ENCODE measurements at regions not wholly inside any gene's neighbourhood (a gene's known extent, or its start where the extent isn't known, plus 50 kb on each side); places are given as distances from the start of the nearest gene placed in this dataset.

GRCh38 chr18:10258836-10259474 lies 195.5 kb upstream of the APCDD1 start:
- TF ChIP-seq, protein P1, sequence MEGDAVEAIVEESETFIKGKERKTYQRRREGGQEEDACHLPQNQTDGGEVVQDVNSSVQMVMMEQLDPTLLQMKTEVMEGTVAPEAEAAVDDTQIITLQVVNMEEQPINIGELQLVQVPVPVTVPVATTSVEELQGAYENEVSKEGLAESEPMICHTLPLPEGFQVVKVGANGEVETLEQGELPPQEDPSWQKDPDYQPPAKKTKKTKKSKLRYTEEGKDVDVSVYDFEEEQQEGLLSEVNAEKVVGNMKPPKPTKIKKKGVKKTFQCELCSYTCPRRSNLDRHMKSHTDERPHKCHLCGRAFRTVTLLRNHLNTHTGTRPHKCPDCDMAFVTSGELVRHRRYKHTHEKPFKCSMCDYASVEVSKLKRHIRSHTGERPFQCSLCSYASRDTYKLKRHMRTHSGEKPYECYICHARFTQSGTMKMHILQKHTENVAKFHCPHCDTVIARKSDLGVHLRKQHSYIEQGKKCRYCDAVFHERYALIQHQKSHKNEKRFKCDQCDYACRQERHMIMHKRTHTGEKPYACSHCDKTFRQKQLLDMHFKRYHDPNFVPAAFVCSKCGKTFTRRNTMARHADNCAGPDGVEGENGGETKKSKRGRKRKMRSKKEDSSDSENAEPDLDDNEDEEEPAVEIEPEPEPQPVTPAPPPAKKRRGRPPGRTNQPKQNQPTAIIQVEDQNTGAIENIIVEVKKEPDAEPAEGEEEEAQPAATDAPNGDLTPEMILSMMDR (IDR thresholded peaks at IDR 0.05; ENCODE audit: poor library complexity, severe bottlenecking), result no peak
- TF ChIP-seq EZH2 (IDR thresholded peaks at IDR 0.05; ENCODE audit: borderline replicate concordance, insufficient read depth, low read length, poor library complexity, severe bottlenecking) (no peak), MXI1 (conservative IDR thresholded peaks at IDR 0.05; ENCODE audit: poor library complexity, severe bottlenecking) (no peak), TAF1 (IDR thresholded peaks at IDR 0.05; ENCODE audit: low read depth) (no peak), POLR2AphosphoS5 (IDR thresholded peaks at IDR 0.05) (no peak), EP300 (conservative IDR thresholded peaks at IDR 0.05; ENCODE audit: poor library complexity, severe bottlenecking) (no peak), RAD21 (conservative IDR thresholded peaks at IDR 0.05) (no peak)
- TF ChIP-seq, protein P2, sequence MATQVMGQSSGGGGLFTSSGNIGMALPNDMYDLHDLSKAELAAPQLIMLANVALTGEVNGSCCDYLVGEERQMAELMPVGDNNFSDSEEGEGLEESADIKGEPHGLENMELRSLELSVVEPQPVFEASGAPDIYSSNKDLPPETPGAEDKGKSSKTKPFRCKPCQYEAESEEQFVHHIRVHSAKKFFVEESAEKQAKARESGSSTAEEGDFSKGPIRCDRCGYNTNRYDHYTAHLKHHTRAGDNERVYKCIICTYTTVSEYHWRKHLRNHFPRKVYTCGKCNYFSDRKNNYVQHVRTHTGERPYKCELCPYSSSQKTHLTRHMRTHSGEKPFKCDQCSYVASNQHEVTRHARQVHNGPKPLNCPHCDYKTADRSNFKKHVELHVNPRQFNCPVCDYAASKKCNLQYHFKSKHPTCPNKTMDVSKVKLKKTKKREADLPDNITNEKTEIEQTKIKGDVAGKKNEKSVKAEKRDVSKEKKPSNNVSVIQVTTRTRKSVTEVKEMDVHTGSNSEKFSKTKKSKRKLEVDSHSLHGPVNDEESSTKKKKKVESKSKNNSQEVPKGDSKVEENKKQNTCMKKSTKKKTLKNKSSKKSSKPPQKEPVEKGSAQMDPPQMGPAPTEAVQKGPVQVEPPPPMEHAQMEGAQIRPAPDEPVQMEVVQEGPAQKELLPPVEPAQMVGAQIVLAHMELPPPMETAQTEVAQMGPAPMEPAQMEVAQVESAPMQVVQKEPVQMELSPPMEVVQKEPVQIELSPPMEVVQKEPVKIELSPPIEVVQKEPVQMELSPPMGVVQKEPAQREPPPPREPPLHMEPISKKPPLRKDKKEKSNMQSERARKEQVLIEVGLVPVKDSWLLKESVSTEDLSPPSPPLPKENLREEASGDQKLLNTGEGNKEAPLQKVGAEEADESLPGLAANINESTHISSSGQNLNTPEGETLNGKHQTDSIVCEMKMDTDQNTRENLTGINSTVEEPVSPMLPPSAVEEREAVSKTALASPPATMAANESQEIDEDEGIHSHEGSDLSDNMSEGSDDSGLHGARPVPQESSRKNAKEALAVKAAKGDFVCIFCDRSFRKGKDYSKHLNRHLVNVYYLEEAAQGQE (IDR thresholded peaks at IDR 0.05; ENCODE audit: borderline replicate concordance), result no peak
